T47D (cell line): ENCODE measurements at regions not wholly inside any gene's neighbourhood (a gene's known extent, or its start where the extent isn't known, plus 50 kb on each side); places are given as distances from the start of the nearest gene placed in this dataset.
"Not testable (repeated sequence)": the region's sequence is repeated elsewhere in the genome, so short reads cannot be mapped to it uniquely, and the experiment has no call there.

Source experiments
- DNase-seq, 2 experiments: peaks; one replicate each; pipeline versions ENCODE4 v3.0.0 to v3.0.0-alpha.2; 2011 to 2012; ENCODE audit warnings: low read depth in 1 of 2, low spot score in 1 of 2
- JUND ChIP-seq: IDR thresholded peaks from 2 replicates; pipeline ENCODE4 v1.6.1; 2012; ENCODE audit warnings: low read depth
- in situ Hi-C: cut with HindIII; loops from 2 replicates; pipeline ENCODE4 v1.10.0; 2016; ENCODE audit warnings: low sequenced_read_pairs, low pct_unique_long_range_greater_than_20kb

GRCh38 chr1:79499541-79499940, 493.0 kb upstream of the ADGRL4 start:
- TF ChIP-seq JUND = no peak
- DNase-seq = no peak
- in situ Hi-C loops = no loop called here

- DNase-seq = peak in 1 of 2 experiments; percentile 54
- no peak for TF ChIP-seq JUND
- in situ Hi-C loops = no loop called here
Measured at GRCh38 chr1:79497193-79497773, 490.8 kb upstream of the ADGRL4 start.

- DNase-seq = no peak
- in situ Hi-C loops = no loop called here
- TF ChIP-seq JUND = no peak
Measured at GRCh38 chr1:79496129-79496528, 489.6 kb upstream of the ADGRL4 start.

- DNase-seq, in situ Hi-C loops: not testable (repeated sequence)
Measured at GRCh38 chr1:79493702-79494101, 487.2 kb upstream of the ADGRL4 start.

GRCh38 chr1:79488572-79489121, 482.1 kb upstream of the ADGRL4 start:
- DNase-seq, in situ Hi-C loops: not testable (repeated sequence)

- TF ChIP-seq JUND = no peak
- in situ Hi-C loops = no loop called here
- DNase-seq = no peak
Measured at GRCh38 chr1:79478728-79479373, 472.3 kb upstream of the ADGRL4 start.

GRCh38 chr1:79478160-79478559, 471.6 kb upstream of the ADGRL4 start:
- TF ChIP-seq JUND = no peak
- in situ Hi-C loops = no loop called here
- DNase-seq = no peak

GRCh38 chr1:79472067-79472656, 465.6 kb upstream of the ADGRL4 start:
- no peak for TF ChIP-seq JUND
- DNase-seq = no peak
- in situ Hi-C loops = no loop called here

GRCh38 chr1:79469139-79469538, 462.6 kb upstream of the ADGRL4 start:
- no peak for DNase-seq
- in situ Hi-C loops = no loop called here

GRCh38 chr1:79460773-79461436, 454.4 kb upstream of the ADGRL4 start:
- in situ Hi-C loops = no loop called here
- DNase-seq = no peak
- no peak for TF ChIP-seq JUND

More at GRCh38 chr1:79469139-79469538, 462.6 kb upstream of the ADGRL4 start:
- TF ChIP-seq JUND = no peak

- no peak for TF ChIP-seq JUND
- in situ Hi-C loops = no loop called here
- DNase-seq = no peak
Measured at GRCh38 chr1:79457562-79458224, 451.2 kb upstream of the ADGRL4 start.

- in situ Hi-C loops = no loop called here
Measured at GRCh38 chr1:79448426-79448825, 441.9 kb upstream of the ADGRL4 start.

More at GRCh38 chr1:79448426-79448825, 441.9 kb upstream of the ADGRL4 start:
- DNase-seq = no peak
- no peak for TF ChIP-seq JUND
